ENCODE measurements at regions not wholly inside any gene's neighbourhood (a gene's known extent, or its start where the extent isn't known, plus 50 kb on each side); places are given as distances from the start of the nearest gene placed in this dataset.

- ATAC-seq (ENCODE audit: low read depth), result no peak
- TF ChIP-seq EZH2 (IDR thresholded peaks at IDR 0.05; ENCODE audit: borderline replicate concordance, insufficient read depth, low read depth, low read length, poor library complexity, severe bottlenecking), result no peak
- intact Hi-C loops (cut with micrococcal nuclease), result no loop called here
Measured at GRCh38 chr10:71125749-71126107, 86.6 kb upstream of the UNC5B start.

GRCh38 chr10:71126432-71126831, 85.9 kb upstream of the UNC5B start:
- TF ChIP-seq CTCF (IDR thresholded peaks at IDR 0.05) (no peak), EZH2 (IDR thresholded peaks at IDR 0.05; ENCODE audit: borderline replicate concordance, insufficient read depth, low read depth, low read length, poor library complexity, severe bottlenecking) (no peak)
- Histone ChIP-seq H3K27ac (ENCODE audit: low read length in 2 of 2) (no peak overlapping the region), H4K20me1 (ENCODE audit: control insufficient read depth, insufficient read depth, low read length, poor library complexity, severe bottlenecking) (no peaks in the 10 kb centered on the region), H3K27me3 (replicated peaks in 1 of 4; ENCODE audit: control extremely low read depth in 1 of 4, control insufficient read depth in 3 of 4, insufficient read depth in 4 of 4, low read length in 3 of 4) (peaks cover 0 to 5% (median 2%) of the 10 kb centered on the region in 4 experiments), H3K36me3 (replicated peaks in 1 of 2; ENCODE audit: control extremely low read depth in 1 of 2, control insufficient read depth in 1 of 2, extremely low read depth in 1 of 2, insufficient read depth in 2 of 2, low read length in 1 of 2) (no peaks in the 10 kb centered on the region), H3K4me1 (ENCODE audit: control insufficient read depth in 2 of 2, insufficient read depth in 2 of 2, low read length in 2 of 2) (no peaks in the 10 kb centered on the region), H3K4me2 (replicated peaks; ENCODE audit: low read depth, low read length, poor library complexity, severe bottlenecking) (no peak overlapping the region), H2AFZ (ENCODE audit: insufficient read depth, low read depth, low read length, poor library complexity, severe bottlenecking) (no peak overlapping the region), H3K9ac (ENCODE audit: low read length) (no peak overlapping the region), H3K9me3 (ENCODE audit: control extremely low read depth in 1 of 3, control insufficient read depth in 2 of 3, insufficient read depth in 1 of 3, low read length in 2 of 3) (peaks cover 0 to 2% (median 0%) of the 10 kb centered on the region in 3 donors), H3K79me2 (ENCODE audit: control insufficient read depth, insufficient read depth, low read length) (no peaks in the 10 kb centered on the region), H3K4me3 (ENCODE audit: control extremely low read depth in 1 of 5, extremely low read depth in 1 of 5, insufficient read depth in 1 of 5, low read depth in 2 of 5, low read length in 4 of 5) (no peak overlapping the region)
- ATAC-seq (ENCODE audit: low read depth), result no peak
- intact Hi-C loops (cut with micrococcal nuclease), result no loop called here
- ChIA-PET POLR2A (no interaction called here), CTCF (no interaction called here)
- peaks cover 50% of the 10 kb centered on the region for H3K27me3 Mint-ChIP-seq
- no peaks in the 10 kb centered on the region for H3K9me3 Mint-ChIP-seq (ENCODE audit: insufficient read depth)
- H3K4me1 Mint-ChIP-seq, result no peaks in the 10 kb centered on the region
- no peak overlapping the region for H3K4me3 Mint-ChIP-seq
- 54% methylated on average over 6 of the region's 7 CpGs for WGBS (ENCODE audit: insufficient coverage)
- DNase-seq, result no peak
- no peak overlapping the region for H3K27ac Mint-ChIP-seq

More at GRCh38 chr10:71125749-71126107, 86.6 kb upstream of the UNC5B start:
- H4K20me1 ChIP-seq (ENCODE audit: control insufficient read depth, insufficient read depth, low read length, poor library complexity, severe bottlenecking), result no peaks in the 10 kb centered on the region
- ChIA-PET POLR2A (no interaction called here), CTCF (no interaction called here)
- no peak overlapping the region for H3K4me2 ChIP-seq (replicated peaks; ENCODE audit: low read depth, low read length, poor library complexity, severe bottlenecking)
- H3K27me3 ChIP-seq (replicated peaks in 1 of 4; ENCODE audit: control extremely low read depth in 1 of 4, control insufficient read depth in 3 of 4, insufficient read depth in 4 of 4, low read length in 3 of 4), result peaks cover 0 to 5% (median 0%) of the 10 kb centered on the region in 4 experiments
- H2AFZ ChIP-seq (ENCODE audit: insufficient read depth, low read depth, low read length, poor library complexity, severe bottlenecking), result no peak overlapping the region
- no peak overlapping the region for H3K27ac ChIP-seq (ENCODE audit: low read length in 2 of 2)
- H3K9me3 ChIP-seq (ENCODE audit: control extremely low read depth in 1 of 3, control insufficient read depth in 2 of 3, insufficient read depth in 1 of 3, low read length in 2 of 3), result peaks cover 0 to 2% (median 0%) of the 10 kb centered on the region in 3 donors
- H3K4me1 ChIP-seq (ENCODE audit: control insufficient read depth in 2 of 2, insufficient read depth in 2 of 2, low read length in 2 of 2), result no peaks in the 10 kb centered on the region
- H3K4me3 ChIP-seq (ENCODE audit: control extremely low read depth in 1 of 5, extremely low read depth in 1 of 5, insufficient read depth in 1 of 5, low read depth in 2 of 5, low read length in 4 of 5), result no peak overlapping the region
- 92% methylated on average over 3 of the region's 4 CpGs for WGBS (ENCODE audit: insufficient coverage)
- Mint-ChIP-seq H3K9me3 (ENCODE audit: insufficient read depth) (peaks cover 2% of the 10 kb centered on the region), H3K27ac (no peak overlapping the region), H3K4me3 (no peak overlapping the region), H3K4me1 (no peaks in the 10 kb centered on the region), H3K27me3 (peaks cover 49% of the 10 kb centered on the region)
- no peak overlapping the region for H3K9ac ChIP-seq (ENCODE audit: low read length)
- H3K36me3 ChIP-seq (replicated peaks in 1 of 2; ENCODE audit: control extremely low read depth in 1 of 2, control insufficient read depth in 1 of 2, extremely low read depth in 1 of 2, insufficient read depth in 2 of 2, low read length in 1 of 2), result no peaks in the 10 kb centered on the region
- no peak for DNase-seq
- H3K79me2 ChIP-seq (ENCODE audit: control insufficient read depth, insufficient read depth, low read length), result no peaks in the 10 kb centered on the region
